IgD-negative memory B cell (primary cell): ENCODE measurements at regions not wholly inside any gene's neighbourhood (a gene's known extent, or its start where the extent isn't known, plus 50 kb on each side); places are given as distances from the start of the nearest gene placed in this dataset.

Experiments used
- H3K27ac Mint-ChIP-seq, 3 donors: one replicate each; pipeline ENCODE4 v1.8.0; 2020 to 2022; ENCODE audit warnings: mild to moderate bottlenecking in 3 of 3, mixed read lengths in 3 of 3, moderate library complexity in 1 of 3
- H3K27me3 Mint-ChIP-seq: one replicate; pipeline ENCODE4 v1.8.0; 2021; ENCODE audit warnings: mixed read lengths
- H3K36me3 Mint-ChIP-seq: one replicate; pipeline ENCODE4 v1.8.0; 2020; ENCODE audit warnings: mild to moderate bottlenecking, mixed read lengths
- H3K4me1 Mint-ChIP-seq, 3 donors: one replicate each; pipeline ENCODE4 v1.8.0; 2020 to 2022; ENCODE audit warnings: mixed read lengths in 3 of 3, mild to moderate bottlenecking in 1 of 3
- H3K4me3 Mint-ChIP-seq, 4 donors: one replicate each; pipeline ENCODE4 v1.8.0; 2020 to 2022; ENCODE audit warnings: mild to moderate bottlenecking in 4 of 4, mixed read lengths in 4 of 4, moderate library complexity in 3 of 4
- H3K9me3 Mint-ChIP-seq, 3 donors: one replicate each; pipeline ENCODE4 v1.8.0; 2020 to 2021; ENCODE audit warnings: mixed read lengths in 3 of 3, mild to moderate bottlenecking in 1 of 3

- Mint-ChIP-seq H3K27me3 (no peaks in the 10 kb centered on the region), H3K36me3 (no peaks in the 10 kb centered on the region), H3K27ac (no peak overlapping the region), H3K4me3 (no peak overlapping the region), H3K9me3 (peaks cover 1 to 8% (median 7%) of the 10 kb centered on the region in 3 donors), H3K4me1 (no peaks in the 10 kb centered on the region)
Measured at GRCh38 chr2:21466341-21466927, 342.7 kb downstream of the TDRD15 start.

- no peaks in the 10 kb centered on the region for H3K36me3 Mint-ChIP-seq
- H3K4me1 Mint-ChIP-seq: no peaks in the 10 kb centered on the region
- H3K27me3 Mint-ChIP-seq: no peaks in the 10 kb centered on the region
- no peak overlapping the region for H3K4me3 Mint-ChIP-seq
- peaks cover 0 to 8% (median 7%) of the 10 kb centered on the region in 3 donors for H3K9me3 Mint-ChIP-seq
- H3K27ac Mint-ChIP-seq: no peak overlapping the region
Measured at GRCh38 chr2:21467280-21467818, 343.6 kb downstream of the TDRD15 start.

DNA sequence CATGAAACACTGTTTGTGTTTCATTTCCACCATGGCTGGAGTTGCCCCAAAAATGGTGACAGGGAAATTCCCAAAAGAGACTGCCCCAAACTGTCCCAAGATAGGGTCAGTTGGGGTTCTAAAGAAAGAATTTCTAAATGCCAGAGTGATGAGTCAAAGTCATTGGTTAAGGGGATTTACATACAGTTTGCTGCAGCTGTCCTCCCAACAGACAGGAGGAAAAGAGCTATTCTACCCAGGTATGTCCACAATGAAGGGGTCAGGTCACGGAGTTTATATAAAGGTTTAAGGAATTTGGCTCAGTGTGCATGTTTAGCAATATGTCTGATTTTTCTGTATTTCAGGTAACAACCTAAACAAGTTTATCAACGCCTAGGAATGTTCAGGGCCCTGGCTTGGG lies 344.1 kb downstream of the TDRD15 start:
- no peaks in the 10 kb centered on the region for H3K27me3 Mint-ChIP-seq
- peaks cover 0 to 8% (median 7%) of the 10 kb centered on the region in 3 donors for H3K9me3 Mint-ChIP-seq
- no peaks in the 10 kb centered on the region for H3K36me3 Mint-ChIP-seq
- H3K4me3 Mint-ChIP-seq: no peak overlapping the region
- no peak overlapping the region for H3K27ac Mint-ChIP-seq
- no peaks in the 10 kb centered on the region for H3K4me1 Mint-ChIP-seq

DNA sequence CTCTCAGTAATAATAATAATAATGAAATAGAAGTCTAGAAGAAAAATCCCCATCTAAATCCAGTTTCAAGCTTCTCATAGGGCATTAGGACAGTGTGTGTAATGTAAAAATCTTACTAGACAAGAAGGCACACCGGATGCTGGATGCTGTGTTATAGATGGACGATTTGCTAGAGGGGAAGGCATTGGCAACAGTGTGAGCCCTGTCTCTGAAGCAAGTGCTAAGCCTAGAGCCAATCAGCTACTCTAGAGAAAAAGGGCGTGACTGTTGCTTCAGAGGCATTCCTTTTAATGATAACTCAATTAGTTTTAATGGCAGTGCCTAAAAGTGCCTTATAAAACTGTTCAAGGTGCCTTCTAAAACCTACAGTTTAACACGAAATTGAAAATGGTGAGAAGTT lies 344.9 kb downstream of the TDRD15 start:
- H3K27me3 Mint-ChIP-seq: no peaks in the 10 kb centered on the region
- no peaks in the 10 kb centered on the region for H3K4me1 Mint-ChIP-seq
- no peak overlapping the region for H3K27ac Mint-ChIP-seq

DNA sequence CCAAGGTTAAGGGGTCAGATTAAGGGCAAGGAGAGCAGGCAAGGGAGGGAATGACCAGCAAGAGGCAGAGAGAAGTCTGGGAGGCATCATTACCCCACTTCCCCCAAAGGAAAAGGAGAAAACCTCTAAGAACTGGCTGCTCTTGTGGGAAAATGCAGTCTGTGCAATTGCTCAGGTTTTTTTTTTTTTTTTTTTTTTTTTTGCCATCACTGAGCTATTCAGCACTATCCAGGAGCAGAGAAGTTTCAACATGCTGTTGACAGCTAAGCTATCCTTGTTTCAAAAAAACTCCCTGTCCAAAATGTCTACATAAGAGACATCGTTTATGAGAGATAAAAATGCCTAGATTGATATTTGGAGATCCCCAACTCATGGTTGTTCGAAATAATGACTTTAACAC lies 345.4 kb downstream of the TDRD15 start:
- Mint-ChIP-seq H3K4me1 (no peaks in the 10 kb centered on the region), H3K4me3 (no peak overlapping the region), H3K9me3 (peaks cover 0 to 8% (median 7%) of the 10 kb centered on the region in 3 donors), H3K27me3 (no peaks in the 10 kb centered on the region), H3K27ac (no peak overlapping the region), H3K36me3 (no peaks in the 10 kb centered on the region)

More for the DNA sequence above, 344.9 kb downstream of the TDRD15 start:
- Mint-ChIP-seq H3K9me3 (peaks cover 0 to 8% (median 7%) of the 10 kb centered on the region in 3 donors), H3K36me3 (no peaks in the 10 kb centered on the region), H3K4me3 (no peak overlapping the region)

DNA sequence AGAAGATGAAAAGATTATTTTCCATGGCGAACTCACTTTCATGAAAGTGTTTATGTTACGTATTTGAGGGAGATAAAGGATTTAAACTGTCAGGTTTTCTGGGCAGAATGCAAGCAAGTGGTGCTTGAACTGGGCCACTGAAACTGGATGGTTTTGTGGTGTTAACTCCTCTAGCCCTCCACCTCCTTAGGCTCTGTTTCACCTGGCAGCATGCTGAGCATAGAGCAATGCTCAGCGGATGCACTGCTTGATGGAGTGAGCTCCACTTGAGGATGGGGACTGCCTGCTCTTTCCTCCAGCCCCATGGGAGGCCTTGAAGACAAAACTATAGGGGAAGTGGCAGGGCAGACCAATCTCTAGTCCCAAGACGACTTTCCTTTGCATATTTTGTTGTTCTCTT lies 345.8 kb downstream of the TDRD15 start:
- no peaks in the 10 kb centered on the region for H3K4me1 Mint-ChIP-seq
- H3K27ac Mint-ChIP-seq: no peak overlapping the region
- no peaks in the 10 kb centered on the region for H3K27me3 Mint-ChIP-seq
- H3K9me3 Mint-ChIP-seq: peaks cover 2 to 8% (median 7%) of the 10 kb centered on the region in 3 donors
- no peaks in the 10 kb centered on the region for H3K36me3 Mint-ChIP-seq
- no peak overlapping the region for H3K4me3 Mint-ChIP-seq

GRCh38 chr2:21480162-21480561 lies 356.4 kb downstream of the TDRD15 start:
- no peak overlapping the region for H3K27ac Mint-ChIP-seq
- no peaks in the 10 kb centered on the region for H3K4me1 Mint-ChIP-seq
- no peaks in the 10 kb centered on the region for H3K27me3 Mint-ChIP-seq
- no peak overlapping the region for H3K4me3 Mint-ChIP-seq
- no peaks in the 10 kb centered on the region for H3K36me3 Mint-ChIP-seq
- peaks cover 4 to 14% (median 4%) of the 10 kb centered on the region in 3 donors for H3K9me3 Mint-ChIP-seq

DNA sequence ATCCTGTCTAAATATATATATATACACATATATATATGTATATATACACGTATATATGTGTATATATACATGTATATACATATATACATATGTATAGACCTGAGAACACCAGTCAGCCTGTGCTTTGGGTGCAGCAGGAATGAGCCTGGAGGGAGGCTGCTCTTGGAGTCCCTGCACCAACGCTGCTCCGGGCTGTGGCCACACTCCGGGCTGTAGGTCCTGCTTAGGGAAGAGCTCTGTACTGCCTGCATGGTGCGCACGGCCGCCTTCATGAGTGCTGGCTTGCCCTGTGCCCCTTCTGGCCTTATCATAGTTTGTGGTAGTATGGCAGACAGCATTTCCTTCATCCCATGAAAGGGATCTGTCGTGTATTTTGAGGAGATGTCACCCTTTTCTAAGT lies 360.9 kb downstream of the TDRD15 start:
- H3K27me3 Mint-ChIP-seq: no peaks in the 10 kb centered on the region
- no peak overlapping the region for H3K4me3 Mint-ChIP-seq

GRCh38 chr2:21486445-21486844 lies 362.7 kb downstream of the TDRD15 start:
- H3K27me3 Mint-ChIP-seq: no peaks in the 10 kb centered on the region
- no peak overlapping the region for H3K27ac Mint-ChIP-seq
- H3K9me3 Mint-ChIP-seq: peaks cover 0 to 7% (median 3%) of the 10 kb centered on the region in 3 donors
- no peak overlapping the region for H3K4me3 Mint-ChIP-seq
- no peaks in the 10 kb centered on the region for H3K4me1 Mint-ChIP-seq
- H3K36me3 Mint-ChIP-seq: no peaks in the 10 kb centered on the region

More for the DNA sequence above, 360.9 kb downstream of the TDRD15 start:
- Mint-ChIP-seq H3K36me3 (no peaks in the 10 kb centered on the region), H3K4me1 (no peaks in the 10 kb centered on the region), H3K9me3 (peaks cover 0 to 13% (median 6%) of the 10 kb centered on the region in 3 donors), H3K27ac (no peak overlapping the region)

DNA sequence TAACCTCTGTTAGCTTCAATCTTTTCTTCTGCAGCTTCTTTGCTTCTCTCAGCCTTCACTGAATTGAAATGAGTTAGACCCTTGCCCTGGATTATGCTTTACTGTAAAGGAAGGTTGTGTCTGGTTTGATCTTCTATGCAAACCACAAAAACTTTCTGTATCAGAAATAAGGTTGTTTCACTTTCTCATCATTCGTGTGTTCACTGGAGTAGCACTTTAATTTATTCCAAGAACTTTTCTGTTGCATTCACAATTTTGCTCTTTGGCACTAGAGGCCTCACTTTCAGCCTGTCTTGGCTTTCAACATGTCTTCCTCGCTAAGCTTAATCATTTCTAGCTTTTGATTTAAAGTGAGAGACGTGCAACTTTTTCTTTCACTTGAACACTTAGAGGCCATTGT lies 365.3 kb downstream of the TDRD15 start:
- peaks cover 3 to 13% (median 6%) of the 10 kb centered on the region in 3 donors for H3K9me3 Mint-ChIP-seq
- no peaks in the 10 kb centered on the region for H3K36me3 Mint-ChIP-seq
- H3K4me1 Mint-ChIP-seq: no peaks in the 10 kb centered on the region
- H3K4me3 Mint-ChIP-seq: no peak overlapping the region
- no peak overlapping the region for H3K27ac Mint-ChIP-seq
- H3K27me3 Mint-ChIP-seq: no peaks in the 10 kb centered on the region

DNA sequence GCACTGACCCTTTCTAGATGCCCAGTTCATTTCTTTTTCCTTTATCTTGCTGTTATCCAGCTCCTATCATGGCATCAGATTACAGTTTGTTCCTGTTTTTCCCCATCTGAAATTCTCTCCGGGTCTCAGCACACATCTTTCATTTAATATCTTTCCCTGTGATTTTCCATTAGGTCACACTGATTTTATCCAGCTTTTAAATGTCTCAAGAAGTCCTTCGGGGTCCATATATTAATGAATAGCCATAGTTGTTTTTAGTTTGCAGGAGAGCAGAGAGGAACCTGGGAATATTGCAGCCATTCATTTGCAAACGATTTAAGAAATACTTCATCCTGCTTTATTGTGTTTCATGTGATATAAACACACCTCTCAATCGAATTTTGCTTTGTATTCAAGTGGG lies 374.2 kb downstream of the TDRD15 start:
- no peaks in the 10 kb centered on the region for H3K4me1 Mint-ChIP-seq
- H3K27ac Mint-ChIP-seq: no peak overlapping the region
- no peaks in the 10 kb centered on the region for H3K36me3 Mint-ChIP-seq
- no peaks in the 10 kb centered on the region for H3K27me3 Mint-ChIP-seq
- H3K4me3 Mint-ChIP-seq: peak overlapping the region in 1 of 4 donors; percentile 21
- H3K9me3 Mint-ChIP-seq: peaks cover 0 to 3% (median under 1%) of the 10 kb centered on the region in 3 donors

DNA sequence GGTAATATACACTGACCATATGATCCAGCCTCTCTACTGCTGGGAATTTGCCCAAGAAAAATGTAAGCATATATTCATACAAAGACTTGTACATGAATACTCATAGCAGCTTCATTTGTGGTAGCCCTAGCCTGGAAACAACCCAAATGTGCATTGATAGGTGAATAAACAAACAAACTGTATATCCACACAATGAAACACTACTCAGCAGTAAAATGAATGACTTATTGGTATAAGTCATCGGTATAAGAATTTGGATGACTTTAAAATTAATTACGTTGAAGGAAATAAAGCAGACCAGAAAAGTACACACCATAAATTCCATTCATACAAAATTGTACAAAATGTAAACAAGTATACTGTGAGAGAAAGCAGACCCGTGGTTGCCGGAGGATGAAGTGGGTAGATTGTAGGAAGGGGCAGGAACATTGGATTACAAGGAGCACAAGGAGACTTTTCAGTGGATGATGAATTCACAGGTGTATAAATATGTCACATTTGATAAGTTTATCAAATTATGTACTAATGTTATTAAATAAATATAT lies 376.7 kb downstream of the TDRD15 start:
- H3K27ac Mint-ChIP-seq: no peak overlapping the region
- H3K36me3 Mint-ChIP-seq: no peaks in the 10 kb centered on the region
- H3K4me3 Mint-ChIP-seq: no peak overlapping the region
- H3K9me3 Mint-ChIP-seq: peaks cover 2 to 3% (median 3%) of the 10 kb centered on the region in 3 donors
- H3K4me1 Mint-ChIP-seq: no peaks in the 10 kb centered on the region
- no peaks in the 10 kb centered on the region for H3K27me3 Mint-ChIP-seq

- Mint-ChIP-seq H3K4me3 (no peak overlapping the region), H3K4me1 (no peaks in the 10 kb centered on the region), H3K9me3 (peaks cover 2 to 6% (median 3%) of the 10 kb centered on the region in 3 donors), H3K27ac (no peak overlapping the region), H3K27me3 (no peaks in the 10 kb centered on the region), H3K36me3 (no peaks in the 10 kb centered on the region)
Measured at GRCh38 chr2:21501376-21502027, 377.7 kb downstream of the TDRD15 start.

- Mint-ChIP-seq H3K36me3 (no peaks in the 10 kb centered on the region), H3K9me3 (peaks cover 0 to 5% (median 0%) of the 10 kb centered on the region in 3 donors), H3K4me3 (no peak overlapping the region), H3K27me3 (no peaks in the 10 kb centered on the region), H3K27ac (no peak overlapping the region), H3K4me1 (no peaks in the 10 kb centered on the region)
Measured at GRCh38 chr2:21515903-21516302, 392.1 kb downstream of the TDRD15 start.

DNA sequence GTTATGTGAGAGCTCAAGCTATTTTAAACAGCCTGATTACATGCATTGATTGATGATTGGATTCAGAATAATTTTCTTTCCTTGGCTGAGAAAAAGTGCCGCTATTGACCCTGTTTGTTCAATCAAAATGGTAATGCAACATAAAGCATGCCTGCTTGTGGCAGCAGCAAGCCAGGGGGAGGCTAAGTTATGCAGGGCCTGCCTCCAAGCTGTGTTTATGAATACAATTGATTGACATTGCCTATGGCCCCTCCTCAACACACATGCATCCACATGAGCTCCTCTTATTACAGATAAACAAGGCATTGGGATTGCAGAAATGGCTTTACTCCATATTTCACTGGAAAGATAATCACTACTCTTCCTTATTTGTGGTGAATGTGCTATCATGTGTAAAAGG lies 395.6 kb downstream of the TDRD15 start:
- Mint-ChIP-seq H3K9me3 (peaks cover 0 to 6% (median 0%) of the 10 kb centered on the region in 3 donors), H3K4me3 (no peak overlapping the region), H3K27me3 (no peaks in the 10 kb centered on the region), H3K36me3 (no peaks in the 10 kb centered on the region), H3K4me1 (no peaks in the 10 kb centered on the region), H3K27ac (no peak overlapping the region)
